HG02981 (cell line): ENCODE measurements at regions not wholly inside any gene's neighbourhood (a gene's known extent, or its start where the extent isn't known, plus 50 kb on each side); places are given as distances from the start of the nearest gene placed in this dataset.

Experiments used
- ATAC-seq: cut with Tn5 transposase; IDR thresholded peaks from one replicate; pipeline ENCODE4 v1.9.1; 2021; ENCODE audit warnings: mild to moderate bottlenecking, moderate library complexity; ENCODE audit not compliant: unreplicated experiment

- ATAC-seq, result no peak
Observed at GRCh38 chr6:132004668-132005067, 53.5 kb upstream of the CCN2 start.

- ATAC-seq, result no peak
Observed at GRCh38 chr6:132003516-132004178, 52.5 kb upstream of the CCN2 start.
